ENCODE measurements at regions not wholly inside any gene's neighbourhood (a gene's known extent, or its start where the extent isn't known, plus 50 kb on each side); places are given as distances from the start of the nearest gene placed in this dataset.

DNA sequence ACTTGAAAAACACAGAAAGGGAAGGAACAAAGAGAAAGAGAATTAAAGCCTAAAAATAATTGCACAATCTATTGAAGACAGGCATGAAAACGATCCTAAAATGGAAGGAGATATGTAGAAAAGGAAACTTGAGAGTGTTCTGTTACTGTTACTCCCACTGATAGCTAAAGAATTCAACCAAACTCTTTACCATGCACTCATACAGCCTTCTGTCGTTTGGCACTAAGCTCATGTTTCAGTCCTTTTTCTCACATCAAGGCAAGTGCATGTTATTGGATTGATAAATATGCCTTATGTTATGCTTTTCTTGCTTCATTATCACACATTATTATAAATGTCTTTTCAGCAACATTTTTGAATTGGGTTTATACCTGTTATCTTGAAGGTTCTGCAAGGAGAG lies 696.5 kb downstream of the EFNA5 start:
- DNase-seq: no peak

DNA sequence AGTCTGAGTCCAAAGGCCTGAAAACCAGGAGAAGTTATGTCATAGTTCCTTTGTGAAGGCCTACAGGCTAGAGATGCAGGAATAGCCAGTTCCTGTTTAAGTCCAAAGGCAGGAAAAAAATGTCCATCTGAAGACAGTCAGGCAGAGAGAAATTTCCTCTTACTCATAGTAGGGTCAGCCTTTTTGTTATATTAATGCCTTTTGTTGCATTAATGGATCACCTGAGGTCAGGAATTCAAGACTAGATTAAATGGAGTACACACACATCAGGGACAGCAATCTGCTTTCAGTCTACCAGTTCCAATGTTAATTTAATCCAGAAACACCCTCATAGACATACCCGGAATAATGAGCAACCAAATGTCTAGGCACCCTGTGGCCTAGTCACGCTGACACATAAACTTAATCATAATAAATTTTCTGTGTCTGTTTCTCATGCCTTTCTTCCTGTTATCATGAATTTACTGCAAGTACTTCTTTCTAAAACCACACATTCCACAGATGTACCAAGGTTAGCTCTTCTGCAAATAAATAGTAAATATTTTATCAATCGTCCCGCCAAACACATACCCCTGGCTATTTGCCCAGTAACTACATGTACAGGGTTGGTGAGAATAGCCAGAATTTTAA lies 703.9 kb downstream of the EFNA5 start:
- no peak for DNase-seq

DNA sequence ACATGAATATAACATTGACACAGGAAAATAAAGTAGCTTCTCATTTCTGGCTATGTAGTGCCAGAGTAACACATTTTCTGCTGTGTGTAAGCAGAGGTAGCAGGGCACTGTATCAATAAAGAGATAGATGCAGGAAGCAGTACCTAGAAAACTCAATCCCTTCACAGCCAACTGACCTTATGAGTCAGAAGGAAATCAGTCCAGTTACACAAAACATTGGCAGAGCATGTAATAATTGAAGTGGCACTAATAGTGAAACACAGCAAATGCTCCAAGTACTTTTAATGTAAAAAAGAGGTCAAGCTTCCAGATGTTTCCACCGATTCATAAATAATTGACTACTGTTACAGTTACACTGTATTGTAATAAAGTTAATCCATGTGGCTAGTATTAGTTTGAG lies 706.6 kb downstream of the EFNA5 start:
- DNase-seq: no peak

DNA sequence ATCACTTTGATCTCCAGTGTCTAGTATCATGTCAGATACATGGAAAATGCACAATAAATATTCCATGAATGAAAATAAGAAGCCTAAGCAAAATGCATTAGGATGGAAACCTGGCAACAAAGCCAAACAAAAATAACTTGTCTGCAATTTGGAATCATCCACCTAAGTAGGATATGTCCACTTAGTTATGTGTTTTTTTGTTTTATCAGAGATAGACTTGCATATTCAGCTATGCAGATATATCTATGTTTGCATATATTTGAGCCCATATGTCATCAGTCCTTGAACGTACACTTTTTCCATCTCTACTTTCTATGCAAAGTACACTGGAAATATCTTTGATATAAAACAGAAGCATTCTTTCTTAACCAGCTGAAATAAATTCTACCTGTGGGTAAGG lies 707.1 kb downstream of the EFNA5 start:
- no peak for DNase-seq

DNA sequence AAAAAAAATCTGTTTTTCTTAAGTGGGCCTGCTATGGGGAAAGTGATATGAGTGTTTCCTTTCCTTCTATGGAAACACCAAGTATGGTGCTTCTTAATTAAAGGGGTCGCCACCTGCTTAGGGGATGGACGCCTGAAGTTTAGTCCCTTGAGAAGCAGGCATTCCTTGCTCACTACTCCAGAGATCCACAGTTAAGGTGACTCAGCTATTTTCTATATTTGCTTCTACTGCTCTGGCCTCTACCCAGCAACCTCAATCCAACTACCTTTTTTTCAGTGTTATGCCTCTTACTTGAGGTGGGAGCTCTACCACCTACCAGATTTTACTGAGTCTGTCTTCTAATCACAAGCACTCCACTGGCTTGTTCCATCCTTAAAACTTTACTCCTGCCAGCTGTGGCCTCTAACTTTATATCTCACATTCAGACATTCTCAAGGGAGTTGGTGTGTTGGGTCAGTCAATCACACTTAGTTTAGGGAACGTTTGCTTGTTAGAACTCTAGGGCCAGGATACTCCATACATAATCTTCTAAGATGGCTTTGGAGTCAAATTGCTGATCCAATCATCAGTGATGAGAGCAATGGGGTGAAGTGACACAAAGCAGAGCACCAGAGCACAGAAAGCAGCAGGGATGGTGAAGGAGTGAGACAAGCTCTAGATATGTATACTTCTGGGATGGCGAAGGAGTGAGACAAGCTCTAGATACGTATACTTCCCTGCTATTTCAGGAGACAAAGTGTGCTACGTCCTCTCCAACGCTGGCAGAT lies 708.1 kb downstream of the EFNA5 start:
- no peak for DNase-seq

DNA sequence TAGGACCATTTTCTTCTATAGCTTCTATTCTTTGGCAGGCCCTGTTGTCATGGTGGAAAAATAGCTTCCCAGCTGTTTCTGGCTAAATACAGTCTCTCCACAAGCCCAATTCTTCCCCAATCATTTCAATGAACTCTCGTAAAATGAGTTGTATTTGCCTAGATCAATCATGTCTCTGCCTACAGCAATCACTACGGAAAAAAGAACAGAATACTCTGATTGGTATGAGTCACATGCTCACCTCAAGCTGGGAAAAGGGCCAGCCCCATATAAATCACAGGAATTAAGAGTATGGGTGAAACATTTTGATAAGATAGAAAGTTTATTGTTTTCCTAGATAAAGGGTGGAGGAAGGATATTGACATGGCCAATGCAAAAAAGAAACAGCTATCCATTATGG lies 711.4 kb downstream of the EFNA5 start:
- no peak for DNase-seq

DNA sequence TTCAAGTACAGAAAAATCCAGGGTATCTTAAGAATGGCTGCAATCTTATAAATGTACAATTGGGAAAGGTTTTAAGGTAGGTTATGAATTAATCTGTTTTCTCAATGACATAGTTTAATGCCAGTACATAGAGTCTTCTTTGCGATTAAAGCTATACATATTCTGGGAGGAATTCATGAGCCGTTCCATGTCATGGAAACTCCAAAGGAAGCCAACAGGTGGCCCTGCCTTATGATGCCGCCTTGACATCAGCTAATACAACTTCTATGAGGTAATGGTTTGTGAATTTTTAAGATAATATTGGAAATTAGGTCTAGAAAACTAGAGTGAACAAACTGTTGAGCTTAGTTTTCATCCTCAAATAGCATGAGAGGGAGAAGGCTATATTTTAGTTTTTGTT lies 713.4 kb downstream of the EFNA5 start:
- no peak for DNase-seq

DNA sequence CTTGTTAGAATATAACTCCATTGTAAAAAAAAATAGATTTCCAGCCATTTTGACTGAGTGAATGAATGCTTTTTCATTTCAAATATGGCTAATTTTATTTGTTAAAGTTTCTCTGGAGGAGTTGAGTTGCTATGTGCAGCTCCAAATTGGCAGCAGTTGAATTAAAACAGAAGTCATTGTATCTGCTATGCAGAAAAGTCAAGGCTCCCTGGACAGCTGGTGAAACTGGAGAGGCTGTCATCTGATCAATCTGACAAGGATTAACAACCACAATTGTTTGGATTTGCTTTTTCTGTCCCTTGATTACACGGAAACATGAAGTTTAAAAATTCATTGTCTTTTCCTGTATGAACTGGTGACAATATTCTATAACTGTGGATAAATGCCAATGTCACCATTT lies 713.9 kb downstream of the EFNA5 start:
- no peak for DNase-seq

DNA sequence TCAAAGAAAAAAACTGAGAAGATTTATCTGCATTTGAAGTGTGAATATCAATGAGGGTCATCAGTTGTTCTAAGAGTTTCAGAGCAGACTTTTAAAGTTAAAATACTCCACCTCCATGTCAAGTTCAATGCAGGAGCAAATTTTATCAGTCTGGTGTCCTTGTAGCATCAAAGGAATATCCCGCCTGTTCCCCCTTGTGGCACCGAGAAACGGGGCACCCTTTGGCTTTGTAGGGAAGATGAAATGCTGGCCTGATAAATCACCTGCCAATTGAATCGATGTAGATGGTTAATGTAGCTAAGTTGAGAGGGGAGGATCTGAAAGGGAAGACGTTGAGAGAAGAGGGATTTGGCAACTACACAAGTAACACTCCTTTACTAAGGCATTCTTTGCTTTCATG lies 714.5 kb downstream of the EFNA5 start:
- no peak for DNase-seq

DNA sequence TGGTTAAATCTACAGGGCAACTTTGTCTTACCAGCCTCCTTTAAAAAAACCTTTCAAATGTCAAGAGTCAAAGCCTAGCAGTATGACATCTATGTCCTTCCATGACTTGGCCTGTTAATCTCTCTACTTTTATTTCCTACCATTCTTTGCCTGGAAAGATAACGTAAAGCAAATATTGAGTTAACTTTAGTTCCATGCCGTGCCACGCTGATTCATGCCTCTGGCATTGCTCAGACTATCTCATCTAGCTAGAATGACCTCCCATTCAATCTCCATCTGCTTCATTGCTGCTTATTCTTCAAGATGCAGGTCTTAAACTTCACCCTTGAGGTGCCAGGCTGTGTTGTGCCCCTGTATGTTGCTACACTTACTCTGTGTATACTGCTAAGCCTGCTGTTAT lies 729.8 kb downstream of the EFNA5 start:
- no peak for DNase-seq

DNA sequence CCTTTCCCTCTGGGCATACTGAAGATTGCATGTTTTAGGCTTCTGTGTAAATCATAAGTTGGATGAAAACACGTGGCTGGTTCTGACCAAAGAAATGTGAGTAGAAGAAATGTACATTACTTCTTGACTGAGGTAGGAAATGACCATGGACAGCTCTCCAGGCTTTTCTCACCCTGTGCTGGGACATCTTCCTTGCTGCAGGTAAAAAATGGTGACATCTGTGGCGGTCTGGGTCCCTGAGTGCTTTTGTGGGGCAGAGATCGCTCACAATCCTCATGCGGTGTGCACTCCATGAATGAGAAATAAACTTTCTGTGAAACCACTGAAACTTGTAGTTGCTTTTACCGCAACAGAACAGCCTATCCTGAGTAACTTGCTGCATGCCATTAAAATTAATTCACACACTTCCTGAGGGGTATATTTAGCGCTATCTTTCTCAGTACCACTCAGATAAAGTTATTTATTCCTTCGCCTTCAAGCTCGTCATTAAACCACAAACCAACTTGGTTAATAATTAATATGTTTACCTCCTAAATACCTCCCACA lies 730.4 kb downstream of the EFNA5 start:
- DNase-seq: no peak

DNA sequence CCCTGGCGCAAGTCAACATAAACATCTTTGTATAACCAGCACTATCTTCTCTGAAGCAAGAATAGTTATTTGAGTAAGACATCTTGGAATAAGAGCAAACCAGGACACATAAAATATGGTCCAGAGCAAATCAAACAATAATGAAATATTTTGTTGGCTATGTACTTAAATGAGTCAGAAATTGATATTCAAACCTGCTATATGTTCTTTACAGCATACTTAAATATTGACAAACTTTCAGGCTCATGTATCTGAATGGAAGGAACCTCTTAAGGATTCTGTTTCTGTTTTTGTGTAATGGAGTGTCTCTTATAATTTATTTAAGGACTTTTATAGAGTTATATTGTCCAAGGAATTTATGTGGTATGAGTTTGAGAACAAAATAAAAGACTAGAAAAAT lies 747.3 kb downstream of the EFNA5 start:
- DNase-seq: no peak

DNA sequence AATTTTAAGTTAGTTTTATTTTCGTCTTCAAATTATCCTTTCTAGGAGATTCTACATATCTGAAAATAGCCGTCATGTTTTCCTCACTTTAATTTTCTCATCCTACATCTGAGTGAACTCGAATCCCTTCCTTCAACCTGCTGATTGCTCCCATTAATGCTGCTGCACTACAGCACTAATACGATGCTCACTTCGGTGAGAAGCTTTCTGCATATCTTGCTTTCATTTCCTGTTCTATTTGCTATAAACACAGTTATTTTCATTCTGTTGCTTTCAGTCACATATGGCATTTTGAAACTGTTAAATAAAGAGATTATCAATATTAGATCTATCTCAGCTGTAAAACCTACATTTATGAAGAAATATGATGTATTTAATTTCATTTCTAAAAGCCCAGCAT lies 749.2 kb downstream of the EFNA5 start:
- no peak for DNase-seq

DNA sequence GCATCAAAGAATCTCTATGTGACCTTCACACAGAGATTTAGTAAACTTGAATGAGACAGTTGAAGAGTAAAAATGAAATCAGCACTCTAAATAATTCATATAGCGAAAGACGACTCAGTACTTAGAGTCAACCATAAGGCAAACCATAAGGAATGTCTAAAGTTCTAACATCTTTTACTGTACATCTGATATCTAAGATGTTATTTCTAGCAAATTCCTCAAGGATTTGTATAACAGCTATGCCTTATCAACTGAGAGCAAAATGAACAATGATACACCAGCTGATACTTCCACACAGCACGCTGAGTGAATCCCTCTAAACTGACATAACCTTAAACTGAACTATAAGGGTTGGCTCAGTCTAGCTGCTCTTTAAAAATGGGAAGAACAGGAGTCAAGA lies 760.3 kb downstream of the EFNA5 start:
- DNase-seq: no peak

DNA sequence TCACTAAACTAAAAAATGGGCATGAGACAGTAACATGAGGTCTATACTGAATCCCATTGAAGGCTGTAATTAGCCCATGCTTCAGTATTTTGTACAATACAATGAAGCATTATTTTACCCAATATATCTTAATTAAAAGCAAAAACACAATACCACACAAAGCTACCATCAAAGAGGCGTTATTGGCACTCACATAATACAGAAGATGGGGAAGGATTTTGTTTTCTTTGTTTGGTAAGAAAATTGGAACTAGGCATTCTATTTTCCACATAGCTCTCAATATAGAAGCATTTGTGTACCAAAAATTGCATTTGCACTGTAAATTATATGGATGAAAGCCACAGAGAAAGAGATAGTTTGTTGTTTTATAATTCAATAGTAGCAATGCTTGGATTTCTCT lies 761.0 kb downstream of the EFNA5 start:
- DNase-seq: no peak

DNA sequence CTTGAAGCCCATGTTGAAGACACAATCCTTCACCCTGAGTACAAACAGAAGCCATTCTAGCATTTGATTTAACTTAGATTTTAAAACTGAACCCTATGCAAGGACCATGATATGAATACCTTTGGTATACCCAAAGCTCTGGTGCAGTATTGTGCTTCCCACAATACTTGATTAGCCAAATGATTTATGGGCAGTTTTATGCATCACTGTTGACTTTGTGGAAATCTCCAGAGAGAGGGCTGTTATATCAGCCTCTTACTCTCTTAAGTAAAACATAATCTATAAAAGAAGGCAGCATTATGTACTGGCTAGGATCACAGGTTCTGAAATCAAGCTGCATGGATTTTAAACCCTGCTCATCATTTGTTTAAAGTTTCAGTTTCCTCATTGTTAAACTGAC lies 762.8 kb downstream of the EFNA5 start:
- DNase-seq: no peak

DNA sequence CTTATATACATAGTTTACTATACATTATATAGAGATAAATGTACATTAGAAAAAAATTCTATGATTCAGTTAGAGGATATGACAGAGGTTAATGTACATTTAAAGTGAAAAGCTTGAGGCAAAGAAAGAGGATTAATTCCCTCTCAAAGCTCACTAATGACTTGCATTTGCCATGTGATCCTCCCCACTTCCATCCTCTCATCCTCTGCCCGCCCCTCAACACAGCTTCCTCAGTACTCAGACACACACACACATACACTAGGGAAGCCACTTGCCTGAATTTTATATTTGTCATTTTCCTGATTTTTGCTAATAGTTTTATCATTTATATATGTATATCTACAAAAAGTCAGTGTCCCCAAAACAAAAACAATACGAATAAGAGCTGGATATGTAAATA lies 764.5 kb downstream of the EFNA5 start:
- DNase-seq: no peak

DNA sequence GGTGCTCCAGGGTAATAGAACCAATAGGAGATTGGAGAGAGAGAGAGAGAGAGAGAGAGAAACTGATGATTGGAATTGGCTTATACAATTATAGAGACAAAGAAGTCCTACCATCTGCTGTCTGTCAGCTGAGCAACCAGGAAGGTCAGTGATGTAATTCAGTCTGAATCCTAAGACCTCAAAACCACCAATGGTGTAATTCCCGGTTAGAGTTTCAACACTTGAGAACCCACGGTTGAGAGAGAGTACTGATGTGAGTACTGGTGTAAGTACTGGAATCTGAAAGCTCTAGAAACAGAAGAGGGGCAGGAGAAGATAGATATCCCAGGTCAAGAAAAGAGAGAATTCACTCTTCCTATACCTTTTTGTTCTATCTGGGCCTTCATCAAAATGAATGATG lies 775.8 kb downstream of the EFNA5 start:
- DNase-seq: no peak

DNA sequence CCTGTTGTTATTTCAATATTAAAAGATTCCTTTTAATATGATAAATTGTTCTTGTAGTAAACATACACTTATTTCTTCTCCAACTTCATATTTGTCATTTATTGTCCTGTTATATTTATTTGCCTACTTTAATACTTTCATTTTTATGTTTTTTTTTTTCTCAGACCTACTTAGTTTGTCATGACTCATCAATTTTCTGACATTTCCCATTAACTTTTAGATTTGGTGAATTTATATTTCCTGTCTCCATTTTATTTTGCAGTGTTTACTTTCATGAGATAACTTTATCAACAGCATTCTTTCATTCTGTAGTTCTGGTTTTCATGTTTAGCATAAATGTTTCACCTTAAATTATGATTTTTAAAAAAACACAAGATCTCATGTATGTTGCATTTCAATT lies 788.7 kb downstream of the EFNA5 start:
- DNase-seq: no peak

DNA sequence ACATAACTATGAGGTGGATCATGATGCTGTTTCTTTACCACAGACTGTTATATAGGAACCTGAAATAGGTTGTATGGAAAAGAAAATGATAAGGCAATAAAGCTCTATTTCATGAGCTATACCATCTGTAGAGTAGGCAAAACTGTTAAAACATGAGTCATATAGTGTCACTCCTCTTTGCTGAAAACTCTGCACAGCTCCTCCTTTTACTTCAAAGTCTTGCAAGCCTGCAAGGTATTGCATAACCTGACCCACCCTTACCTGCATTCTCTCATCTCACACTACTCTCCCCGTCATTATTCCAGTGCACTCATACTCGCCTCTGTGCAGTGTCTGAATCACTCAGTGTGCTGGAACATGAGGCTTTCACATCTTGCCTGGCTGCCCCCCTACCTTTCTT lies 790.1 kb downstream of the EFNA5 start:
- DNase-seq: no peak

DNA sequence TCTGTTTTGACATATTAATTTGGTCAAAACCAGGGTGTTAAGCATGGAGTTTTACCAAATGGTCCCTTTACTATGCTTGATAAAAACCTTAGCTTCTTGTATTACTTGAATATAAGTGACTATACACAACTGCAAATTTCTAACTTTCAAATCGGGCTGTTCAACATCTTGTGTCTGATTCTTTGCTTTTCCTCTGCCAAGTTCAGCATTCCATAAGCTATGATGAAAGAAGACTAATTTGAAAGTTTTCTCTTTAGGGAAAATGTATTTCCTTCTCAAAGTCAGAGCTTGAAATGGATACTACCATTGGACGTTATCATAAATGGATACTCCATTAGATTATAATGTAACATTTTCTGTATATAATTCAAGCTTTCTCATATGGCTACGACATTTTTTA lies 792.9 kb downstream of the EFNA5 start:
- DNase-seq: no peak

DNA sequence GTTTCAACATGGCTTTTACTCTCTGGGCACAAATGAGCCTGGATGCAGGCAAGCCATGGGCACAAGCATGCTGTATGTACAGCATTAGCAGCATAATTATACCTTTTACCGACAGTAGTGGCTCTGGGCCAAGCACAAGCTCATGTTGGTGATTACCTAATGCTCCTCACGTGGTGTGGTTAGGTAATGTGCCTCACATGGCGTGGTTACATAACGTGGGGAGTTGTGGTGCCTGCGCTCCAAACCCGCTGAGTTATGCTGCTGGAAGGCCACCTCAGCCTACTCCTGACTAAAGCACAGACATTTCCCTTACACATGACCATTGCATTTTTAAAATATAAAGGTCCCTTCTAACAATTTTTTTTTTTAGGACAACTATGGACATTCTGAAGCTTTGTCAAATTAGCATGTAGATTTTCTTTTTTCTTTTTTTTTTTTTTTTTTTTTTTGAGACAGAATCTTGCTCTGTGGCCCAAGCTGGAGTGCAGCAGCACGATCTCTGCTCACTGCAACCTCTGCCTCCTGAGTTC lies 794.0 kb downstream of the EFNA5 start:
- DNase-seq: no peak

DNA sequence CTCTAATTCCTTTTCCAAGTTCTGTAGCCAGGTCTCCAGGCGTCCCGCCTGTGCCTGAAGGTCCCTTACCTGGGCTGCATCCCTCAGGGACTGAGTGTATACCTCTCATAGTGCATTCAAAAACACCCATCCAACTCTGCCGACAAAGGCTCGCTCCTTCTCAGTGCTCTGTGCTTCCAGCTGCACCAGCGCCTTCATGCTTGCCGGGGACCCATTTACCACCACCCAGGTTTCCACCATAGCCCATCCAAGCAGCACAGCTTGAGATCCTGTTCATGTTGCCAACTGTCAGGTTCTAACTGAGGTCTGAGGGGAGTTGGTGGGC lies 794.5 kb downstream of the EFNA5 start:
- DNase-seq: no peak

DNA sequence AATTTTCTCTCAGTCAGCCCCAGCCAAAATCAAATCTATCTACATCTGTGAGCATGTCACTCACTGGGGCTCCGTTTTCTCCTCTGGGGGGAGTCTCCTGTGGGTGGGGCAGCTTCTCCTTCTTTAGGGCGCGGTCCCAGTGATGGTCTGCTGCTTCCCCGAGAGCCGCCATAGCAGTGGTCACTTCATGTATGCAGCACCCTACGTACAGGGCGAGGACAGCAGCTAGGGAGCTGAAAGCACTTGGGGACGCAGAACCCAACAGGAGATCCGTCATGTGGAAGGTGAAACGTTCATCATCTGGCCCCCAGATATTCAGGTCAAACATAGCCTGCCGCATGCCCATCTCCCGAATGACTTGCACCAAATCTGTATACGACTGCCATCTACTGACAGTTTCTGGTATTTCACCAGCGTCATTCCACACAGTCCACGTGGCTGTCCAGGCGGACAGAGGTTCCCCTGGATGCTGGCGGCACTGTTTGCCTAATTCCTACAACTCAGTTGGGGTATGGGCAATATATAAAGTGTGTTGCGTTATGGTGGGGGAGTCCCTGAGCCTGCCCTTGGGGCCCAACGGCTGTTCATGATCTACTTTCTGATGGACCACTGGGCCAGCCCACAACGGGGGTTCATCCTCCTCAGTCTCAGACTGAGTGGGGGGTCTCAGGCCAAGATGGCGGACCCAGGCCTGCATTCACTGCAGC lies 795.0 kb downstream of the EFNA5 start:
- no peak for DNase-seq
